ENCODE measurements at regions not wholly inside any gene's neighbourhood (a gene's known extent, or its start where the extent isn't known, plus 50 kb on each side); places are given as distances from the start of the nearest gene placed in this dataset.
A peak's percentile ranks its signal among the peaks of the same experiment; 100 is the strongest.
"Not testable (repeated sequence)": the region's sequence is repeated elsewhere in the genome, so short reads cannot be mapped to it uniquely, and the experiment has no call there.

DNA sequence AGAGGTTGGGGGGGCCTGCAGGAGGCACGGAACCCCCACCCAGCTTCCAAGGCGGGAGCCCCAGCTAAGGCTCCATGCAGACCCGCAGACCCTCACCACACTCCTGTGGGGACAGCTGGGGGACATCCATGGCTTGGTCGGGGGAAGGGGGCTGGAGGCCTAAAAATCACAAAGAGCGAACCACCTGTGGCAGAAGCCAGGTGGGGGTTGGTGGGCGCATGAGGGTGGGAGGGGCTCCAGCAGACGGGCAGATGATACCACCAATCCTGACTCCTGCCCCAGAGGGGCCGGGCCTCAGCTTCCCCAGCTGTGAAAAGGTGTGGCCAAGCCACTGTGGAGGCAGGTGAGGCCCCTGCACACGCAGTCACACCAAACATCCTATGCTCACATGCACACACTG, 111.6 kb downstream of the FAM53A start:
- no peak for DNase-seq

DNA sequence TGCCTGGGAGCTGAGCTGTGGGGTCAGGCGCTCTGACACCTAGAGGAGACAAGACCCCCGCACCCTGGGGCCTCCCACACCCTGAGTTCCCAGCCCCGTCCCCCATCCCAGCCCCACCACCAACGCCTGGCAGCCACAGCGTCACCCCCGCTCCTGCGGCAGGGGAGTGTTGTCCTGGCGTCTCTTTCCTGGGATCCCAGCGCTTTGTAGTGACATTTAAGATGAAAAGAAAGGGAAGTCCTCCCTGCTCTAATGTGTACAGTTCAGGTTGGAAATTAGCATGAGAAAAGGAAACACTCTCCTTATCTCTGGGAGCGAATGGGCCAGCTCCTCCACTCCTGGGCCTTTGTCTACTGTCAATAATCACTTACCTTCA, 112.1 kb downstream of the FAM53A start:
- DNase-seq, result no peak

DNA sequence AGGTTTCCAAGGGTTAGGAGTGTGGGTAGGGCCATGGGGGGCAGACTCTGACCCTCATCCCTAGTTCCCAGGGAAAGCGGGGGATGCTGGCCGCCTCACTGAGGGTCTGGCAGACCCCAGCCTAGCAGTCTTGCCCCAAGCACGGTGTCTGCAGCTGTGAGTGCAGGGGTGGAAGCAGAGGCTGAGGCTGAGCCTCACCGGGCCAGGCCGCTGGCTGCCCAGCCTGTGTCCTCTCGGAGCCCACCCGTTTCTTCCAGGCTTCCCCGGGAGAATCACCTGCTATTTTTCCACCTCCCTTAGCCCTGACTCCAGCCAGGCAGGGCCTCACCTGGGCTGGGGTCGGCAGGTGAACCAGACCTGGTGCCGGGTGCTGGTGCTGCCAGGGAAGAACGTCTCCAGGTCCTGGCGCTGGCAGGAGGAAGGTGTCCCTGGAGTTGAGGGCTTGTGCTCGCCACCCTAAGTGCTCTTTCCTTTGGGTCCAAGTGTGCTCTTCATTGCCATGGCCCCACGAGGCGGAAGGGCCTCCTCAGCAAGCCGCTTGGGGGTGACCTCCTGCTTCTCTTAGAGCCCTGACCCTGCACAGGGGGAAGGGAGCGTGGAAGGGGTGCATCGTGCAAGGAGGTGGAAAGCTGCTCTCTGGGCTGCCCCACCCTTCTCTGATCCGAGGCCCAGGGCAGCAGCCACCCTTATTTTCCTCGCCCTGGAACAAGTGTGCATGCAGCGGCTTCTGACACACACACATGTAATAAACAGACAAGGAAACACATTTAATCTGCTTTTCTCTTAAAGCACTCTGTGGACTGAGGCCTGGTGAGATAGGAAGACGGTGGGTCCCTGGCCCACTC, 112.7 kb downstream of the FAM53A start:
- DNase-seq, result no peak

DNA sequence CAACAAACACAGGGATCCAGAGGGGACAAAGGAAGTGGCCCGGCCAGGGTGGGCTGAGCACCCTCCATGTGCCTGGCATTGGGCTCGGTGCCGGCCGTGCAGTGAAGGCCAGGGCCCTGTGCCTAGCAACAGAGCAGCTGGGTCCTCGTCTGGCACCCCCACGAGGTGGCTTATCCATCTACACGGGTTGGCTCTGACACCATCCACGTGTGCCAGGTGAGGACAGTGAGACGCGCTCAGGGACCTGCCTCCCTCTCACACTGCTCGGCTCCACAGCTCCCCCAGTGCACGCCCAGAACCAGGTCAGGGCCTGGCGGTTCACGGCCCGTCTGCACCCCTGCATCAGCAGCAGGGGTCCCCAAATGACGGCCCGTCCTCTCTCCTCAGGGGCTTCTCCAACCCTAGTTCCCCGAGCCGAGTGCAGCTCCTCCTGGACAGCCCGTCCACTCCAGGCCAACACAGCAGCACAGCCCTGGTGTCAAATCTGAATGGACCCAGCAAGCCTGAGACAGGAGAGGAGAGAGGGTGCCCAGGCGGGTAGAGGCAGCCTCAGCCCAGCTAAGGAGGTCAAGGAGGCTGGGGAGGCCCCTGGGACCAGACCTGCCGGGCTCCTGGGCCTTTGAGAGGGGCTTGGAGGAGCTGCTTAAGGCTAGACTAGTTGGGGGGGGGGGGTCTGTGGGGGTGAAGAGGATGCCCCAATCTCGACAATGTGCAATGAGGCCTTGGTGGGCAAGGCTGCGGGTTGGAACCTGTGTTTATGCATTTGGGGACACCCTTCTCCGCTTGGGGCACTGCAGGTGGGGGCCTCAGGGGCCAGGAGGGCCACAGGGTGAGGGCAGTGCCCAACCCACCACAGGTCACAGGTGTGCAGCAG, 113.6 kb downstream of the FAM53A start:
- DNase-seq, result no peak

DNA sequence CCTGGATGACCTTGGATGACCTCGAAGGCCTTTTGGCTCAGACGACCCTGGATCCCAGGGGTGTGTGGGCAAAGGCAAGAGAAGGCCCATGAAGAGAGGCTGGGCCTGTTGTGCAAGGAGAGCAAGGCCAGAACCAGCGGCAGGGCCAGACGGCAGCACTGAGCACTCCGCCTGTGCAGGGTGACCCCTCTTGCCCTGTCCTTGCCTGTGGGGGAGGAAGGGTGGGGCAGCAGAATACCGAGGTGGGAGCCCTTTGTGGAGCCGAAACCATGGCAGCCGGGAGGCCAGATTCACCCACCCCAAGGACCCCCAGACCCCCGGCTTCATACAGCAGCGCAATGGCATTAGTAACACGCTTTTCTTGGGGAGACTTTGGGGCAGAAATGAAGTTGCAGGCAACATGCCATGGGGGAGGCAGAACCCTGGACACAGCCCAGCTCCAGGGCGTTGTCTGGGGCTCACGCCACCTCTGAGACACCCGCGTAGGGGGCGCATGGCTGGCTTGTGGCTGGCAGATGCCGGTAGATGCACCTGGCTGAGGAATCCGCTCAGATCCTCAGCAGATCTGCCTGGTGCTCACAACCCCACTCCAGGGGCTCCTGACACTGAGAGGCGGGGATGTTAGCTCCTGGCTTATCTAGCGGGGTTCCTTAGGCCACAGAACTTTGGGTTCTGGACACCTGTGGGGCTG, 114.5 kb downstream of the FAM53A start:
- DNase-seq, result no peak

DNA sequence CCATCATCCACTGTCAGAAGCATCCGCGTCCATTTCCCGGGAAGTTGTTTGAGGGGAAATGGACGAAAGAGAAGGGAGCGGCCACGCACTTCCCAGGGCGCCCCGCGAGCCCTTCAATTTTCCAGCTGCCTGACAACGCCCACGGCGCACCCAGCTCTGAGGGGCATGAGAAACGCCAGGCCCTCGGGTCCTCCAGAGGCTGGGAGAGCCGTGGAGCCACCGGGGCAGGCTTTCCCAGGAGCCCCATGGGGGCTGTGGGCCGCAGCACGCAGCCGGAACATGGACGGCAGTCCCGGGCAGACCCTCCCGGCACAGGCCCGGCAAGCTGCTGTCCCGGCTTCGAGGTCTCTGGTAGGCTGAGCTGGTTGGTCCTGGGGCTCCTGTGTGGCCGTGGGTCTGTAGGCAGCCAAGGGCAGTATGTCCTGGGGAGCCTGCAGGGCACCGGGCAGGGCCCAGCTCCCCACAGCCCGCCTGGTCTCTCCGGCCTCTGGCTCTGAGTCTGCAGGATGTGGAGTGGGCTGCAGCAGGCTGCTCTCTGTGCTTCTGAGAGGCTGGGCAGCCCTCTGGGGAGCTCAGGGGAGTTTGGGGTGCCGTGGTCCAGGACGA, 115.2 kb downstream of the FAM53A start:
- no peak for DNase-seq

DNA sequence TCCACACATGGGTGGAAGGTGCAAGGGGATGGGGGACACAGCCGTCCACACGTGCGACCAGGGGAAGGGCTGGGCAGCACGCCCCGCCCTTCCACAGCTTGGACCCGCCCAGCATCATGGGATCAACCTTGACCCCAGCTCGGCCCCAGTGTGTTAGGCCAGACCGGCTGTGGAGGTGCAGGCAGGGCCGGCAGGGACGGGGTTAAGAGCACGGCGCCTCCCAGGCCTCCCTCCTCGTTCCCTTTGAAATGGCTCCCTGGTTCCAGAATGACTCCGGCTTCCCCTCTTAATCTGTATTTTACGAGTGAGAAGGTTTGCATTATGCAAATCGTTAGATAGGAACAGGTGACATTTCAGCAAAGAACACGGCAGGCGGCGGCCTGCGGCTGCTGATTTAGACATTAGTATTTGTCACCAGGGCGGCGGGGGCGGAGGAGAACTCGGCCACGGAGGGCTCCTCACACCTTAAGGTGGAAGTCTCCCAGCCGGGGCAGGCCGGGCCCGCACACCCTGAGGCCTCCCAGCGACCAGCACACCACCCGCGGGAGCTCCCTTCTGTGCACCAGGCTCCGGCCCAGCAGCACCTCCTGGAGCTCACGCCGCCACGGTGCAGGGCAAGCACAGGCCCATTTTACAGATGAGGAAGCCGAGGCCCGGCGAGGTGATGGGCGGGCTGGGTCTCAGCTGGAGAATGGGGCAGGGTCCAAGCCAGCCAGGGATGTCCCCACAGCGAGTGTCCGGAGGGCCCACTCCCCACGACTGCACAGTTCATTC, 116.1 kb downstream of the FAM53A start:
- DNase-seq, result no peak

DNA sequence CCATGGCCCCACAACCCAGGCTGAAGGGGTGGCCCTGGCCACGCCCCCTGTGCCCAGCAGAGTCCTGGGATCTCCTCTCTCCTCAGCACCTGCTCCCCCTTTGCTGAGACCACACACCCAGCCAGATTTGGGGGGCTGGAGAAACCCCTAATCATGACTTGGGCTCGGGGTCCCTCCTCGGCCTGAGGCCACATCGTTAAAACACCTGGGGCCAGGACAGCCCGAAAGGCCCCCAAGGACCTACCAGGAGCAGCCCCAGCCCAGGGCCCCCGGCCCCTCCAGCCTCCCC, 116.7 kb downstream of the FAM53A start:
- DNase-seq, result no peak

DNA sequence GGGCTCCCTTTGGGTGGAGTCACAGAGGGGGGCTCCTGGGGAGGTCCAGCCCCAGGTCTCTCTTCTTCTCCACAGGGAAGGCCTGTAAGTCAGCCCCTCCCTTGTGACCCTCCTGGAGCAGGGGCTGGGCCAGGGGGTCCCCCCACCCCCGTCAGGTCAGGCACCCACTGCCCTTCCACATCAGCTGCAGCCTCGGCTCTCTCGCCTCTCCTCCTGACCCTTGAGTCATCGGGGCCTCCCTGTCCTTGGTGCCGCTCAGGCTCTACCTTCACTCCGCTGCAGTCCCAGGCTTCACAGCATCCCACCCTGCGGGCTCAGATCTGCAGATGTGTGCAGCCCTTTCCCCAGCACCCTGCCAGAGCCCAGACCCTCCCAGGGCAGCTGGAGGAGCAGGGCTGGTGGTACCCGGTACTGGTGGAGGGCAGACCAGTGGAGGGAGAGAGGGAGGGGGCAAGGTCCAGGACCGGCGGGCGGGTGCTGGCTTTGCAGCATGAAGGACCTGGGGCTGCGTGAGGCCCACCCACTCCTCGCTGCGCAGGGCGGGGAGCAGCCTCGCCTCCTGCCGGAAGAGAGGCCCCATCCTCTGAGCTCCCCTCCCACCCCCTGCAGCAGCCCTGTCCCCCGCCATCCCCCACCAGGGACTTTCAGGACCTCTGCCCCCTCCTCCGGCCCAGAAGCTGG, 117.1 kb downstream of the FAM53A start:
- no peak for DNase-seq

DNA sequence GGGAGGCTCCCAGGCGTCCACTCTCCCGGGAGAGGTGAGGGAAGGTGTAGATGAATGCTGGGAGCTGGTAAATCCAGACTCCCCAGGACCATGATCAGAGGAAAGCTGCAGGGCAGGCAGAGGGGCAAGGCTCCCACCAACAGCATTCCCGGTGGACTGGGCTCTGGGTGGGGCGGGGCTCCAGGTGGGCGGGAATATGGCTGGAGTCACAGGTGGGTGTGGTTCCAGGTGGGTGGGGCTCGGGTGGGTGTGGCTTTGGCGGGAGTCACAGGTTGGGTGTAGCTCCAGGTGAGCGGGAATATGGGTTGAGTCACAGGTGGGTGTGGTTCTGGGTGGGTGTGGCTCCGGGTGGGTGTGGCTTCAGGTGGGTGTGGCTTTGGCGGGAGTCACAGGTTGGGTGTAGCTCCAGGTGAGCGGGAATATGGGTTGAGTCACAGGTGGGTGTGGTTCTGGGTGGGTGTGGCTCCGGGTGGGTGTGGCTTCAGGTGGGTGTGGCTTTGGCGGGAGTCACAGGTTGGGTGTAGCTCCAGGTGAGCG, 117.7 kb downstream of the FAM53A start:
- DNase-seq, result not testable (repeated sequence)

DNA sequence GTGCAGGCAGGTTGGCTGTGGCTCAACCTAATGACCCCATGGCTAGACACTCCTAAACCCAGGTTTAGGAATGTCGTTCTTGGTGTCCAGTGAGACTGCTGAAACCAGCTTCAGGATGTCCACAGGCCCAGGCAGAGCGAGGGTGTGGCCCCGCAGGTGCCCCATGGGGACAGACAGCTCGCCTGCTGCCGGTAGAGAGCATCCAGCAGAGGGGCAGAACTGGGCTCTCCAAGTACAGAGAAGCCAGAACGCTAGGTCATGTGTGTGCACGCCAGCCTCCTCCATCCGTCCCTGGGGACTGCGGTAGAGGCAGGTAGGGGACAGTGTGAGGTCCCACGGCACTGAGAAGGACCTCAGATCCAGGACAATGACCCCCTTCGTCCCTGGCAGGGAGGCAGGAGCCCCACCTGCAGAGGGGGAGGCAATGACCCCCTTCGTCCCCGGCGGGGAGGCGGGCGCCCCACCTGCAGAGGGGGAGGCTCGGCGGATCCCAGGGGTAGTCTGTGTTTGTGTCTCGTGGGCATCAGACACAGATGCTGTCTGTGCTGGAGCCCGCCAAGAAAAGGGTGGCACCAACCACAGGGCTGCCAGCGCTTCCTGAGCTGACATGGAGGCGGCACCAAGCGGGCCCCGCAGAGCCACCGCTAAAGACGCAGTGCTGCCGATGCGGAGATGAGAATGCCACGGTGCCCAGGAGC, 118.4 kb downstream of the FAM53A start:
- DNase-seq, result no peak

DNA sequence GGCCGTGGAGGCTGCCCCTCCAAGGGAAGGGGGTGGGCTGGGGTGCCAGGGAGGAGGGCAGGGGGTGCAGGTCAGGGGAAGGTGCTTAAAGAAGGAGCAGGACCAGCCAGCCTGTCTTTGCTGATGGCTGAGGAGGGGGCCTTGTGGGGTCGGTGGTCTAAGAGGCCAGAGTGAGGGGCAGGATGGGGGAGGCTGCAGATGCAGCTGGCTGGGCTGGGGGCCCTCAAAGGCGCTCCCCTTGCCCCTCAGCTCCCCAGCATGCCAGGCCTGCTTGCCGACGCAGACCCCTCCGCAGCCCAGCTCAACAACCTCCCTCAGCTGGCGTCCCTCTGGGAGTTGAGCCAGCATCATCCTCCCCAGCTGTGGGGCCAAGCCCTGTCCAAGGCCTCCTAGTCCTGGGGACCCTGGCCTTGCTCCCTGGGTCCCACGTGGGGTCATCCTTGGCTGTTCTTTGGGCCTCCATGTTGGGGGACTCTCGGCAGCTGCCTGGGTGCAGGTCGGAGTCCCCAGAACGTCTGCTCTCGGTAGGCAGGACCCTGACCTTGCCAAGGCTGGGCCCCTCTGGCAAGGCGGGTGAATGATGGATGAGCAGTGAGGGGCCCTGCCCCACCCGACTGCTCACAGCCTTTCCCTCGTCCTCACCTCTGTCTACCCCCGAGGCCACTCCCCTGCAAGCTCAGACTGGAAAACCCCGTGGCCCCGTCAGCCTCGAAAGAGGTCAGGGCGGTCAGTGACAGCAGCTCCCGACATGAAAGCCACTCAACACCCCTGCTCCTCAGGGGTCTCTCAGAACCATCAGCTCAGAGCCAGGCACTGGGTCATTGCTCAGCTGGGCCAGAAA, 119.4 kb downstream of the FAM53A start:
- DNase-seq, result no peak

DNA sequence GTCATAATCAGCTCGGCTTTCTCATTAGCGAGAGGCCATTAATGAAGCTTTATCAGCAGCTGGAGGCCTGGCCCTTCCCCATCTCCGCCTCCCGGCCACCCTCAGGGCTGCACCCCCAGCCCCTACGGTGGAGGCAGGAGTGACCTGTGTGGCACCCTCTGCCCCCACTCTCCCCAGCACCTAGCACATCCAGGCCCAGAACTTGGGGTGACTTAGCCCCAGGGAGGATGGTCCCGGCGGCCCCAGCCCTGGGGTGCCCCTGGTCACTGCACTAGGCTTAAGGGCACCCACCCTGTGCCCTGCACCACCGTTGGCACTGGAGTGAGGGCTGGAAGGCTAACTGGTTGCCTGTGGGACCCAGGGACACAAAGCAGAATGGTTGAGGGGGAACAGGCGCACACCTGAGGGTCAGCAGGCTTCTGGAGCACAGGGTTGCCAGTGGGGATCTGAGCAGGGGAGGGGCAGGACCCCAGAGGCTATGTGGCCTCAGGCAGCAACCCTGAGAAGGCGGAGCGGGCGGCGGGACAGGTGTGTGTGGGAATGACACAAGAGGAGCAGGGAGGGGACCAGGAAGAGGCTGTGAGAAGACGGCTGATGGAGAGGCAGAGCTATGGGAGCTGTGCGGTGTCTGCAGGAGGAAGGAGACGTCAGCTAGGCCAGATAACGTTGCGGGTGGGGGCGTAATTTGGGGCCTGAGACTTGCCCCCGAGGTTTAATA, 120.2 kb downstream of the FAM53A start:
- DNase-seq, result no peak

DNA sequence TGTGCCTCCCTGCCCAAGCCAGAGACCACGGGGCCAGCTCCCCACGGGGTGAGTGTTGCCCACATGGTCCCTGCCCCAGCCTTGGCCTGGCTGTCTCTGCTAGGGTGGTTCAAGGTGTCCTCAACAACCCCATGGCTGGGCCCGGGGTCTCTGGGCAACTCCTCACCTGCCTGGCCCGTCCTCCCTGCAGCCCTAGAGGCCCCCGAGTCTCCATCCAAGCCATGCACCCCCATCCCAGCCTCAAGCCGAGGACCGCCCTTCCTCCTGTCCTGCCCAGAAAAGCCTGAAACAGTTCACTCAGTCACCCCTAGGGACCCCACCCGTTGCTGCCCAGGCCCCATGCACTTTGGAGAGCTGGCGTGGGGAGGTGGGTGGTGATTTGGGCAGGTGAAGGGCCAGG, 120.9 kb downstream of the FAM53A start:
- DNase-seq, result no peak

DNA sequence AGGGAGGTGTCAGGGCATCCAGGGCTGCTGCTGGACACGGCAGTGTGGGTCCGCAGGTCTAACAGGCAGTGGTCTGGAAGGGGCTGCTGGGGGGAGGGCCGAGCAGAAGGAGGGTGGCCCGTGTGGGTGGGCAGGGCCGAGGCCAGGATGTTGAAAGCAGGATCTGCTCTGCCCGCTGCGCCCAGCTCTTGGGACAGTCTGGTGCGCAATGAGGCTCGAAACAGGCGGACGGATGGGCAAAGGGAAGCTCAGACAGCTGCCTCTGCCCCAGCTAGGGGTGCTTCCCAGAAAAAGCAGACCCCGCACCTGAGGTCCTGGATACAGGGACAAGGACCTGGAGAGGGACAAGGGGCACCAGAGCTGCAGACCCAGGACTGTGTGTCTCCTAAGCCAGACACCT, 121.3 kb downstream of the FAM53A start:
- no peak for DNase-seq

DNA sequence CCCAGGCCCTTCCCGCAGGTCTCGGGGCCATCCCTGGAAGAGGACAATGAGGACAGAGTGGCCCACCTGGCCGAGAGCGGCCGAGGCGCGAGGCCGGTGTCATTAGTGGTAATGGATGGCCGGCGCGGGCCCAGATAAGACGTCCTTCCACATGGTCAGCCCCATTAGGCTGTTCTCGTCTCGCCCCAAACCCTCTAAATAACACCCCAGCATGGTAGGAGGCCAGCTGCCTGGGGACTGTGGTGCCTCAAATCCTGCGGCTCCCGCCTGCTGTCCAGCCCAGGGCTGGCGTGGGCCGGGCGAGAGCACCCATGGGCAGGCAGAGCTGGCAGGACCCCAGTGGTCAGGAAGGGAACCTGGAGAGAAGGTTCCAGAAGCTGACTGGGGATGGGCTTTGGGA, 121.7 kb downstream of the FAM53A start:
- DNase-seq, result no peak

DNA sequence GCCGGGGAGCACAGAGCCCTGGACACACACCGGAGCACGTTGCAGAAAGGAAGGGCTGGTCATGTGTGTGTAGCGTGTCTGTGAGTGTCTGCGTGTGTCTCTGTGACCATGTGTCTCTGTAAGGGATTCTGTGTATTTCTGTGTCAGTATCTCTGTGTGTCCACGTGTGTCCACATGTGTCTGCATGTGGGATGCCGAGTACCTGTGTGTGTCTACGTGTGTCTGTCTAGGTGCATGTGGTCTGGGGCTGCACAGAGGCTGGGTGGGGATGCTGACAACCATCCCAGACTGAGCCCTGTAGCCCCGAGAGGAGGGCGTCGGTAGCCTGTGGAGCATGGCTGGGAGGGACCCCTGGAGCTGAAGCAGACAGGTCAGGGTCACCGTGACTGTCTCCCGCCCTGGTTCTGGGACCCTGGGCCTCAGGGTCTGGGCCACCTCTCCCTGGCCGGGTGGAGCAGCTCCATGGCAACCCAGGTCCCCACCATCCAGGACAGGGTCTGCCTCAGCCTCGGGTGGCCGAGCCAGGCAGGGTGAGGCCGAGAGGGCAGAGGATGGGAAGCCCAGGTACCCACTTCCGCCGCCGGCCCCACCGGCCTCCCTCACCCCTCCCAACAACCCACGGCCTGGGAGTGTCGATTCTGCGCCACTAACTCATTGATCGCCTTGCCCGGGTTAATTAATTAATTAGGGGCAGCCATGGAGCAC, 122.7 kb downstream of the FAM53A start:
- no peak for DNase-seq

DNA sequence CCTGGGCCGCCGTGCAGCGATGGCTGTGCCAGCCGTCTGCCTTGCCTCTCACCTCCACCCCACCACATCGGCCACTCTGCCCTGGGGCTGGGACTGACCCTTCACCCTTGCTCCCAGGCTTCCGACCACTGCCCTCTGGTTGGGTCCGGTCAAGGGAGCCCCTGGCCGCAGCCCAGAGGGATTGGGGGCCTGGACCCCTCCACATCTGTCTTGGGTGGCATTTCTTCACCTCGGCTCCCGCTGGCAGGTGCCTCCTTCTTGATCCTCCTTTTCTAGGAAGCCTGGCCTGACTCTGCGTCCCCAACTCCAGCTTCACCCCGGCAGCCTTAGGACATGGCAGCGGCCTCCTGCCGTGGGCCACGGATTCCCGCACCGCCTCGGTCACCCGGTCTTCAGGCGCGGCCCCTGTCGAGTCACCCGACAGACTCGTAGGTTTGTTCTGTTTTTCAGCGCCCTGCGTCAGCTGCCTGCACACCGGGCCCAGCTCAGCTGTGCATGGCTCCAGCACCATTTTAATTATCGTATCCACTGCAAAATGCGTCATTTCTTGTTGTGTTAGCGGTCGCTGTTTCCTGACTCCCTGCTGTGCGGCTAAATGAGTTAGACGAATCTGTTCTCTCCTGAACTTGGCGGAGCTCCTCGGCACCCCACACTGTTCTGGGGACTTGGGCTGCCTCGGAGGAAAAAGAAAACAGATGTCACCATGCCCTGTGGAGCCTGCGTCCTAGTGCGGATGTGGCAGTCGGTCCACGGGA, 124.0 kb downstream of the FAM53A start:
- DNase-seq, result peak; percentile 10
